ENCODE measurements at regions not wholly inside any gene's neighbourhood (a gene's known extent, or its start where the extent isn't known, plus 50 kb on each side); places are given as distances from the start of the nearest gene placed in this dataset.

- DNase-seq (ENCODE audit: low spot score), result no peak
- in situ Hi-C loops (cut with MboI; ENCODE audit: low pct_unique_long_range_greater_than_20kb, low sequenced_read_pairs, unreplicated experiment), result no loop called here
Observed at GRCh38 chr15:81478354-81478753, 104.3 kb upstream of the TMC3 start.

GRCh38 chr15:81475926-81476325, 101.9 kb upstream of the TMC3 start:
- no peak for TF ChIP-seq CTCF (IDR thresholded peaks at IDR 0.05; ENCODE audit: extremely low read depth, insufficient read depth, missing control alignments)
- DNase-seq (ENCODE audit: low spot score), result no peak
- in situ Hi-C loops (cut with MboI; ENCODE audit: low pct_unique_long_range_greater_than_20kb, low sequenced_read_pairs, unreplicated experiment), result no loop called here

More at GRCh38 chr15:81478354-81478753, 104.3 kb upstream of the TMC3 start:
- no peak for TF ChIP-seq CTCF (IDR thresholded peaks at IDR 0.05; ENCODE audit: extremely low read depth, insufficient read depth, missing control alignments)

GRCh38 chr15:81475471-81475870, 101.5 kb upstream of the TMC3 start:
- no peak for TF ChIP-seq CTCF (IDR thresholded peaks at IDR 0.05; ENCODE audit: extremely low read depth, insufficient read depth, missing control alignments)
- in situ Hi-C loops (cut with MboI; ENCODE audit: low pct_unique_long_range_greater_than_20kb, low sequenced_read_pairs, unreplicated experiment), result no loop called here
- no peak for DNase-seq (ENCODE audit: low spot score)

- in situ Hi-C loops (cut with MboI; ENCODE audit: low pct_unique_long_range_greater_than_20kb, low sequenced_read_pairs, unreplicated experiment), result no loop called here
- no peak for TF ChIP-seq CTCF (IDR thresholded peaks at IDR 0.05; ENCODE audit: extremely low read depth, insufficient read depth, missing control alignments)
- no peak for DNase-seq (ENCODE audit: low spot score)
Observed at GRCh38 chr15:81473946-81474345, 99.9 kb upstream of the TMC3 start.

- in situ Hi-C loops (cut with MboI; ENCODE audit: low pct_unique_long_range_greater_than_20kb, low sequenced_read_pairs, unreplicated experiment), result no loop called here
- DNase-seq (ENCODE audit: low spot score), result no peak
- TF ChIP-seq CTCF (IDR thresholded peaks at IDR 0.05; ENCODE audit: extremely low read depth, insufficient read depth, missing control alignments), result no peak
Observed at GRCh38 chr15:81473177-81473576, 99.2 kb upstream of the TMC3 start.

GRCh38 chr15:81471151-81471550, 97.1 kb upstream of the TMC3 start:
- in situ Hi-C loops (cut with MboI; ENCODE audit: low pct_unique_long_range_greater_than_20kb, low sequenced_read_pairs, unreplicated experiment), result no loop called here
- DNase-seq (ENCODE audit: low spot score), result no peak
- TF ChIP-seq CTCF (IDR thresholded peaks at IDR 0.05; ENCODE audit: extremely low read depth, insufficient read depth, missing control alignments), result no peak

- DNase-seq (ENCODE audit: low spot score), result no peak
- in situ Hi-C loops (cut with MboI; ENCODE audit: low pct_unique_long_range_greater_than_20kb, low sequenced_read_pairs, unreplicated experiment), result no loop called here
- no peak for TF ChIP-seq CTCF (IDR thresholded peaks at IDR 0.05; ENCODE audit: extremely low read depth, insufficient read depth, missing control alignments)
Observed at GRCh38 chr15:81469154-81469553, 95.1 kb upstream of the TMC3 start.
